ENCODE measurements at regions not wholly inside any gene's neighbourhood (a gene's known extent, or its start where the extent isn't known, plus 50 kb on each side); places are given as distances from the start of the nearest gene placed in this dataset.
"Not testable (repeated sequence)": the region's sequence is repeated elsewhere in the genome, so short reads cannot be mapped to it uniquely, and the experiment has no call there.

- DNase-seq, result no peak
Measured at GRCh38 chr6:99219788-99220187, 129.7 kb downstream of the FAXC start.

- no peak for DNase-seq
Measured at GRCh38 chr6:99216959-99217358, 132.5 kb downstream of the FAXC start.

- DNase-seq, result no peak
Measured at GRCh38 chr6:99195986-99196655, 153.4 kb downstream of the FAXC start.

- no peak for DNase-seq
Measured at GRCh38 chr6:99192561-99192960, 156.9 kb downstream of the FAXC start.

- DNase-seq, result no peak
Measured at GRCh38 chr6:99189823-99190721, 159.4 kb downstream of the FAXC start.

GRCh38 chr6:99187429-99187828 is 162.0 kb downstream of the FAXC start:
- DNase-seq, result peak; percentile 43

- DNase-seq, result no peak
Measured at GRCh38 chr6:99186417-99186816, 163.1 kb downstream of the FAXC start.

- peak; percentile 3 for DNase-seq
Measured at GRCh38 chr6:99185525-99185924, 163.9 kb downstream of the FAXC start.

- DNase-seq, result no peak
Measured at GRCh38 chr6:99184696-99185095, 164.8 kb downstream of the FAXC start.

GRCh38 chr6:99183066-99183465 is 166.4 kb downstream of the FAXC start:
- no peak for DNase-seq

GRCh38 chr6:99181174-99181573 is 168.3 kb downstream of the FAXC start:
- DNase-seq, result no peak

GRCh38 chr6:99178168-99178567 is 171.3 kb downstream of the FAXC start:
- DNase-seq, result no peak

GRCh38 chr6:99177736-99178135 is 171.7 kb downstream of the FAXC start:
- no peak for DNase-seq

GRCh38 chr6:99165838-99166237 is 183.6 kb downstream of the FAXC start:
- no peak for DNase-seq

- DNase-seq, result no peak
Measured at GRCh38 chr6:99152347-99152643, 197.2 kb downstream of the FAXC start.

- peak; percentile 14 for DNase-seq
Measured at GRCh38 chr6:99151634-99152346, 197.7 kb downstream of the FAXC start.

- no peak for DNase-seq
Measured at GRCh38 chr6:99148761-99149160, 200.7 kb downstream of the FAXC start.

GRCh38 chr6:99148111-99148510 is 200.4 kb upstream of the FBXL4 start:
- no peak for DNase-seq

- no peak for DNase-seq
Measured at GRCh38 chr6:99147206-99147605, 199.5 kb upstream of the FBXL4 start.

GRCh38 chr6:99146711-99147110 is 199.0 kb upstream of the FBXL4 start:
- DNase-seq, result no peak

GRCh38 chr6:99145738-99146137 is 198.0 kb upstream of the FBXL4 start:
- DNase-seq, result no peak

- DNase-seq, result no peak
Measured at GRCh38 chr6:99143108-99143861, 195.5 kb upstream of the FBXL4 start.

- not testable (repeated sequence) for DNase-seq
Measured at GRCh38 chr6:99141906-99142305, 194.2 kb upstream of the FBXL4 start.

All from NCI-H345 (cell line).